ENCODE measurements at regions not wholly inside any gene's neighbourhood (a gene's known extent, or its start where the extent isn't known, plus 50 kb on each side); places are given as distances from the start of the nearest gene placed in this dataset.

- TF ChIP-seq SP1 (IDR thresholded peaks at IDR 0.05): no peak
- no peak for TF ChIP-seq FOXM1 (IDR thresholded peaks at IDR 0.05; ENCODE audit: borderline replicate concordance)
Observed at GRCh38 chr10:2979306-2979705, 88.0 kb upstream of the PFKP start.
